ENCODE measurements at regions not wholly inside any gene's neighbourhood (a gene's known extent, or its start where the extent isn't known, plus 50 kb on each side); places are given as distances from the start of the nearest gene placed in this dataset.

- TF ChIP-seq CTCF (IDR thresholded peaks at IDR 0.05) (no peak), EP300 (IDR thresholded peaks at IDR 0.05) (peak in 1 of 2 donors; percentile 25)
Measured at GRCh38 chr10:107616463-107617410, 452.2 kb upstream of the SORCS1 start.

Measured in tibial nerve (tissue), 4 donors.